ENCODE measurements at regions not wholly inside any gene's neighbourhood (a gene's known extent, or its start where the extent isn't known, plus 50 kb on each side); places are given as distances from the start of the nearest gene placed in this dataset.

DNA sequence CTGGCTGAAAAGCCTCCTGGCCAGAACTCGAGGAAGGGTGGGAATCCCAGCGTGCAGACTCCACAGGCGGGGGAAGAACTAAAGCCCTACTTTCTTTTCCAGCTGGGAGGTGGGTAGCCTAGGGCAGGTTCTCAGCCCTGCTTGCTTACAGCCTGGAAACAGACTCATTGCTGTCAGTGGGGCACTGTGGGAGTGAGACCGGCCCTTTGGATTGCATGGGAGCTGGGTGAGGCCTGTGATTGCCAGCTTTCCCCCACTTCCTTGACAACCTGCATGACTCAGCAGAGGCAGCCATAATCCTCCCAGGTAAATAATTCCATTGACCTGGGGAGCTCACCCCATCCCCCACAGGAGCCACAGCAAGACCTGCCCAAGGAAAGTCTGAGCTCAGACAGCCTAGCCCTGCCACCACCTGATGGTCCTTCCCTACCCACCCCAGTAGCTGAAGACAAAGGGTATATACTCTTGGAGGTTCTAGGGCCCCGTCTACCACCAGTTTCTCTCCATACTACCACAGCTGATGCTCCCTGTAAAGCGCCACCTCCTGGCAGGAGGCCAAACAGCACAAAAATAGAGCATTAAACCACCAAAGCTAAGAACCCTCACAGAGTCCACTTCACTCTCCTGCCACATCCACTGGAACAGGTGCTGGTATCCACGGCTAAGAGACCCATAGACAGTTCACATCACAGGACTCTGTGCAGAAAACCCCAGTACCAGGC, 294.1 kb downstream of the SEC23A start:
- H3K4me3 ChIP-seq (ENCODE audit: low read length), result no peak overlapping the region
- no peak overlapping the region for H3K4me2 ChIP-seq (ENCODE audit: low read length)
- H3K9ac ChIP-seq (ENCODE audit: low read length), result no peak overlapping the region
- no peaks in the 10 kb centered on the region for H4K20me1 ChIP-seq (ENCODE audit: insufficient read depth, low read length)
- H2AFZ ChIP-seq (ENCODE audit: low read depth, low read length), result no peak overlapping the region
- H3K9me3 ChIP-seq (ENCODE audit: insufficient read depth, low read length), result no peaks in the 10 kb centered on the region
- no peaks in the 10 kb centered on the region for H3K79me2 ChIP-seq (ENCODE audit: low read length)
- TF ChIP-seq EZH2phosphoT487 (IDR thresholded peaks at IDR 0.05; ENCODE audit: low read depth), result no peak
- TF ChIP-seq, protein P1, sequence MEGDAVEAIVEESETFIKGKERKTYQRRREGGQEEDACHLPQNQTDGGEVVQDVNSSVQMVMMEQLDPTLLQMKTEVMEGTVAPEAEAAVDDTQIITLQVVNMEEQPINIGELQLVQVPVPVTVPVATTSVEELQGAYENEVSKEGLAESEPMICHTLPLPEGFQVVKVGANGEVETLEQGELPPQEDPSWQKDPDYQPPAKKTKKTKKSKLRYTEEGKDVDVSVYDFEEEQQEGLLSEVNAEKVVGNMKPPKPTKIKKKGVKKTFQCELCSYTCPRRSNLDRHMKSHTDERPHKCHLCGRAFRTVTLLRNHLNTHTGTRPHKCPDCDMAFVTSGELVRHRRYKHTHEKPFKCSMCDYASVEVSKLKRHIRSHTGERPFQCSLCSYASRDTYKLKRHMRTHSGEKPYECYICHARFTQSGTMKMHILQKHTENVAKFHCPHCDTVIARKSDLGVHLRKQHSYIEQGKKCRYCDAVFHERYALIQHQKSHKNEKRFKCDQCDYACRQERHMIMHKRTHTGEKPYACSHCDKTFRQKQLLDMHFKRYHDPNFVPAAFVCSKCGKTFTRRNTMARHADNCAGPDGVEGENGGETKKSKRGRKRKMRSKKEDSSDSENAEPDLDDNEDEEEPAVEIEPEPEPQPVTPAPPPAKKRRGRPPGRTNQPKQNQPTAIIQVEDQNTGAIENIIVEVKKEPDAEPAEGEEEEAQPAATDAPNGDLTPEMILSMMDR (IDR thresholded peaks at IDR 0.05; ENCODE audit: low read depth, low read length), result peak; percentile 28; the same call in 1 of the 2 replicates
- no peaks in the 10 kb centered on the region for H3K4me1 ChIP-seq (ENCODE audit: low read length)
- H3K36me3 ChIP-seq (replicated peaks; ENCODE audit: low read depth, low read length), result no peaks in the 10 kb centered on the region
- no peak overlapping the region for H3K27ac ChIP-seq (ENCODE audit: low read length)
- H3K27me3 ChIP-seq (ENCODE audit: low read depth, low read length), result no peaks in the 10 kb centered on the region

DNA sequence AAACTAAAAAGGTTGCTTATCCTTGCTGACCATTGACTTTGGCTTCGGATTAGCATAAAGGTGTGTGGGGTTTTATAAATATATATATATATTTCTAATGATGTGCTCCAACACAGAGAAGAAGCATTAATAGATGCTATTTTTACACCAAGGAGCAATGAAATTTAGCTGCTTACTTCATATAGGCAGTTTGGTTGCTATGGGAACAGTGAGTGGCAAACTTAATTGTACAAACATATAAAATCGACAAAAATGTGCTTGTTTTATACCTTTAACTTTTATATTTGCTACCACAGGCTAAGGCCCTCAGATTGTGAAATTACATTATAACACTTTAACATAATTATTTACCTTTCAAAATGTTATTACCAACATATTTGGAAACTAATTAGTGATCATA, 303.4 kb downstream of the SEC23A start:
- no peak overlapping the region for H3K4me3 ChIP-seq (ENCODE audit: low read length)
- H3K27ac ChIP-seq (ENCODE audit: low read length), result no peak overlapping the region
- no peak overlapping the region for H2AFZ ChIP-seq (ENCODE audit: low read depth, low read length)
- H3K4me1 ChIP-seq (ENCODE audit: low read length), result no peaks in the 10 kb centered on the region
- H3K79me2 ChIP-seq (ENCODE audit: low read length), result no peaks in the 10 kb centered on the region
- H4K20me1 ChIP-seq (ENCODE audit: insufficient read depth, low read length), result no peaks in the 10 kb centered on the region
- H3K27me3 ChIP-seq (ENCODE audit: low read depth, low read length), result no peaks in the 10 kb centered on the region
- no peak overlapping the region for H3K9ac ChIP-seq (ENCODE audit: low read length)
- H3K9me3 ChIP-seq (ENCODE audit: insufficient read depth, low read length), result no peaks in the 10 kb centered on the region
- no peak for TF ChIP-seq EZH2phosphoT487 (IDR thresholded peaks at IDR 0.05; ENCODE audit: low read depth)
- TF ChIP-seq, protein P1 (IDR thresholded peaks at IDR 0.05; ENCODE audit: low read depth, low read length), result no peak
- no peak overlapping the region for H3K4me2 ChIP-seq (ENCODE audit: low read length)
- H3K36me3 ChIP-seq (replicated peaks; ENCODE audit: low read depth, low read length), result no peaks in the 10 kb centered on the region

DNA sequence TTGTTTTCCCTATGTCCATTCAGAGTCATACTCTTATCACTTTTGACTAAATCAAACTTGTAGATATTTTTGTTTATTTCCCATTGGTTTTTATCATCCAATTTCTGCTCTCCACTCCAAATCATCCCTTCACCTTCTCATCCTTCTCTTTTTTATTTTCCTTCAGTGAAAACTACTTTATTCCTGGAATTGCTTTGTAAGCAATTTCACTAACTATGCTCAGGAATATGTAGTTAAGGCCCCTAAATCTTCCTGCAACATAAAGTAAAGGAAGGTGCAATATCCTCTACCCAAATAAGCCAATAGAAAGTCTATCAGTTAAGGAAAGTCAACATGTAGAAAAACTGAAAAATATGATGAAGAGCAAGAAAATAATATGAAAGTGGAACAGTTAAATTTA, 308.4 kb downstream of the SEC23A start:
- H2AFZ ChIP-seq (ENCODE audit: low read depth, low read length), result no peak overlapping the region
- no peak overlapping the region for H3K4me2 ChIP-seq (ENCODE audit: low read length)
- H3K36me3 ChIP-seq (replicated peaks; ENCODE audit: low read depth, low read length), result no peaks in the 10 kb centered on the region
- TF ChIP-seq EZH2phosphoT487 (IDR thresholded peaks at IDR 0.05; ENCODE audit: low read depth), result no peak
- TF ChIP-seq, protein P1 (IDR thresholded peaks at IDR 0.05; ENCODE audit: low read depth, low read length), result no peak
- H3K27me3 ChIP-seq (ENCODE audit: low read depth, low read length), result no peaks in the 10 kb centered on the region
- H3K9me3 ChIP-seq (ENCODE audit: insufficient read depth, low read length), result no peaks in the 10 kb centered on the region
- no peak overlapping the region for H3K9ac ChIP-seq (ENCODE audit: low read length)
- H4K20me1 ChIP-seq (ENCODE audit: insufficient read depth, low read length), result no peaks in the 10 kb centered on the region
- H3K4me3 ChIP-seq (ENCODE audit: low read length), result no peak overlapping the region
- no peaks in the 10 kb centered on the region for H3K4me1 ChIP-seq (ENCODE audit: low read length)
- no peaks in the 10 kb centered on the region for H3K79me2 ChIP-seq (ENCODE audit: low read length)
- no peak overlapping the region for H3K27ac ChIP-seq (ENCODE audit: low read length)

DNA sequence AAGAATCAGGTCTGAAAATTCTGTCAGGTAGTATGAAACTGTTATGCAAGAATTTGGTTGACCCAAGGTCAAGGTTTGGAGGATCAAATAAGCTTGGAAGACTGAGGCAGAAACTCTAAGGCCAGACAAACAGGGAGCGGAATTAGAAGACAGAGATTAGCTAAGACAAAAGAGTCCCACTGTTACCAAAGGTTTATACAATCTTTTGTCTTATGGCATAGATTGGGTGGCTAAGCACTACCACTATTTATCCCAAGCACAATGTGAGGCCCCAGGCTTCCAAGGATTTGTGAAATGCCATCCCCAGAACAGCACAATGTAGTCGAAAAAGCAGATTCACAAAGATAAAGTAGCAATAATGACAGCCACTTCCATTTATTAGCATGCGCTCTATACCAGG, 311.2 kb downstream of the SEC23A start:
- Histone ChIP-seq H3K4me2 (ENCODE audit: low read length) (no peak overlapping the region), H3K27ac (ENCODE audit: low read length) (no peak overlapping the region), H3K4me3 (ENCODE audit: low read length) (no peak overlapping the region), H4K20me1 (ENCODE audit: insufficient read depth, low read length) (no peaks in the 10 kb centered on the region), H3K9me3 (ENCODE audit: insufficient read depth, low read length) (no peaks in the 10 kb centered on the region), H3K36me3 (replicated peaks; ENCODE audit: low read depth, low read length) (no peaks in the 10 kb centered on the region), H3K79me2 (ENCODE audit: low read length) (no peaks in the 10 kb centered on the region), H2AFZ (ENCODE audit: low read depth, low read length) (no peak overlapping the region), H3K27me3 (ENCODE audit: low read depth, low read length) (no peaks in the 10 kb centered on the region), H3K4me1 (ENCODE audit: low read length) (no peaks in the 10 kb centered on the region), H3K9ac (ENCODE audit: low read length) (no peak overlapping the region)
- TF ChIP-seq, protein P1 (IDR thresholded peaks at IDR 0.05; ENCODE audit: low read depth, low read length), result no peak
- TF ChIP-seq EZH2phosphoT487 (IDR thresholded peaks at IDR 0.05; ENCODE audit: low read depth), result no peak

Data from OCI-LY3 (cell line).